ENCODE measurements at regions not wholly inside any gene's neighbourhood (a gene's known extent, or its start where the extent isn't known, plus 50 kb on each side); places are given as distances from the start of the nearest gene placed in this dataset.

GRCh38 chr9:81787747-81788632 lies 98.6 kb upstream of the TLE1 start:
- TF ChIP-seq REST (IDR thresholded peaks at IDR 0.05; ENCODE audit: insufficient read depth in 1 of 2, low read depth in 2 of 2, low read length in 2 of 2) (no peak), SIN3A (IDR thresholded peaks at IDR 0.05; ENCODE audit: borderline replicate concordance, insufficient read depth, low read length) (no peak), TAF1 (IDR thresholded peaks at IDR 0.05; ENCODE audit: borderline replicate concordance, insufficient read depth, low read length) (no peak), POLR2AphosphoS5 (IDR thresholded peaks at IDR 0.05; ENCODE audit: low read depth, low read length) (no peak), FOXP2 (optimal IDR thresholded peaks at IDR 0.05; ENCODE audit: borderline replicate concordance, extremely low read depth, extremely low read length, insufficient read depth) (no peak)

- TF ChIP-seq SIN3A (IDR thresholded peaks at IDR 0.05; ENCODE audit: borderline replicate concordance, insufficient read depth, low read length) (no peak), REST (IDR thresholded peaks at IDR 0.05; ENCODE audit: insufficient read depth in 1 of 2, low read depth in 2 of 2, low read length in 2 of 2) (no peak), FOXP2 (optimal IDR thresholded peaks at IDR 0.05; ENCODE audit: borderline replicate concordance, extremely low read depth, extremely low read length, insufficient read depth) (no peak), POLR2AphosphoS5 (IDR thresholded peaks at IDR 0.05; ENCODE audit: low read depth, low read length) (no peak), TAF1 (IDR thresholded peaks at IDR 0.05; ENCODE audit: borderline replicate concordance, insufficient read depth, low read length) (no peak)
These were observed 100.4 kb upstream of the TLE1 start for GRCh38 chr9:81789721-81790120.

- no peak for TF ChIP-seq POLR2AphosphoS5 (IDR thresholded peaks at IDR 0.05; ENCODE audit: low read depth, low read length)
- TF ChIP-seq TAF1 (IDR thresholded peaks at IDR 0.05; ENCODE audit: borderline replicate concordance, insufficient read depth, low read length): no peak
- TF ChIP-seq FOXP2 (optimal IDR thresholded peaks at IDR 0.05; ENCODE audit: borderline replicate concordance, extremely low read depth, extremely low read length, insufficient read depth): no peak
- no peak for TF ChIP-seq SIN3A (IDR thresholded peaks at IDR 0.05; ENCODE audit: borderline replicate concordance, insufficient read depth, low read length)
- TF ChIP-seq REST (IDR thresholded peaks at IDR 0.05; ENCODE audit: insufficient read depth in 1 of 2, low read depth in 2 of 2, low read length in 2 of 2): no peak
These were observed 100.8 kb upstream of the TLE1 start for GRCh38 chr9:81790166-81790565.

- no peak for TF ChIP-seq FOXP2 (optimal IDR thresholded peaks at IDR 0.05; ENCODE audit: borderline replicate concordance, extremely low read depth, extremely low read length, insufficient read depth)
- TF ChIP-seq TAF1 (IDR thresholded peaks at IDR 0.05; ENCODE audit: borderline replicate concordance, insufficient read depth, low read length): no peak
- no peak for TF ChIP-seq REST (IDR thresholded peaks at IDR 0.05; ENCODE audit: insufficient read depth in 1 of 2, low read depth in 2 of 2, low read length in 2 of 2)
- TF ChIP-seq POLR2AphosphoS5 (IDR thresholded peaks at IDR 0.05; ENCODE audit: low read depth, low read length): no peak
- TF ChIP-seq SIN3A (IDR thresholded peaks at IDR 0.05; ENCODE audit: borderline replicate concordance, insufficient read depth, low read length): no peak
These were observed 101.7 kb upstream of the TLE1 start for GRCh38 chr9:81791076-81791475.
